ENCODE measurements at regions not wholly inside any gene's neighbourhood (a gene's known extent, or its start where the extent isn't known, plus 50 kb on each side); places are given as distances from the start of the nearest gene placed in this dataset.

GRCh38 chr3:88987776-88988175, 119.6 kb upstream of the EPHA3 start:
- TF ChIP-seq NR3C1 (CRISPR knock-in tag; conservative IDR thresholded peaks at IDR 0.05; ENCODE audit: low read depth), result no peak
- TF ChIP-seq ZNF671 (CRISPR knock-in tag; IDR thresholded peaks at IDR 0.05), result no peak
- no peak for TF ChIP-seq ATF3 (CRISPR knock-in tag; conservative IDR thresholded peaks at IDR 0.05)

Data from WTC11 (cell line).